ENCODE measurements at regions not wholly inside any gene's neighbourhood (a gene's known extent, or its start where the extent isn't known, plus 50 kb on each side); places are given as distances from the start of the nearest gene placed in this dataset.

DNA sequence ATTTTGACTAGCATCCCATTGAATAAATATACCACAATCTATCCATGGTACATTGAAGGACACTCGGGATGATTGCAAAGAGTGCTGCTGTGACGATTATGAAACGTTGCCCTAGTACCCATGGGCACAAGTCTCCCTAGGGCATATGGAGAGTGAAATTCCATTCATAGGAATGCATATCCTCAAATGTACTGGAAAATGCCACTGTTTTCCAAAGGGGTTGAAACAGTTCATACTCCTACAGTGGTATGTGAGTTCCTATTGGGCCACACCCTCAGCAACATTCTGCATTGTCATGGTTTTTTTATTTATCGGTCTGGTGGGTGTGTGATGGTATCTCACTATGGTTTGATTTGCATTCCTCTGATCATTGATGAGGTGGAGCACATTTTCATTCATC is 130.6 kb downstream of the TWIST2 start:
- TF ChIP-seq, protein P1, sequence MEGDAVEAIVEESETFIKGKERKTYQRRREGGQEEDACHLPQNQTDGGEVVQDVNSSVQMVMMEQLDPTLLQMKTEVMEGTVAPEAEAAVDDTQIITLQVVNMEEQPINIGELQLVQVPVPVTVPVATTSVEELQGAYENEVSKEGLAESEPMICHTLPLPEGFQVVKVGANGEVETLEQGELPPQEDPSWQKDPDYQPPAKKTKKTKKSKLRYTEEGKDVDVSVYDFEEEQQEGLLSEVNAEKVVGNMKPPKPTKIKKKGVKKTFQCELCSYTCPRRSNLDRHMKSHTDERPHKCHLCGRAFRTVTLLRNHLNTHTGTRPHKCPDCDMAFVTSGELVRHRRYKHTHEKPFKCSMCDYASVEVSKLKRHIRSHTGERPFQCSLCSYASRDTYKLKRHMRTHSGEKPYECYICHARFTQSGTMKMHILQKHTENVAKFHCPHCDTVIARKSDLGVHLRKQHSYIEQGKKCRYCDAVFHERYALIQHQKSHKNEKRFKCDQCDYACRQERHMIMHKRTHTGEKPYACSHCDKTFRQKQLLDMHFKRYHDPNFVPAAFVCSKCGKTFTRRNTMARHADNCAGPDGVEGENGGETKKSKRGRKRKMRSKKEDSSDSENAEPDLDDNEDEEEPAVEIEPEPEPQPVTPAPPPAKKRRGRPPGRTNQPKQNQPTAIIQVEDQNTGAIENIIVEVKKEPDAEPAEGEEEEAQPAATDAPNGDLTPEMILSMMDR (IDR thresholded peaks at IDR 0.05; ENCODE audit: insufficient read depth, low read length, poor library complexity, severe bottlenecking): no peak
- TF ChIP-seq EZH2phosphoT487 (conservative IDR thresholded peaks at IDR 0.05; ENCODE audit: low read length): no peak

Measured in SU-DHL-6 (cell line).